ENCODE measurements at regions not wholly inside any gene's neighbourhood (a gene's known extent, or its start where the extent isn't known, plus 50 kb on each side); places are given as distances from the start of the nearest gene placed in this dataset.

DNA sequence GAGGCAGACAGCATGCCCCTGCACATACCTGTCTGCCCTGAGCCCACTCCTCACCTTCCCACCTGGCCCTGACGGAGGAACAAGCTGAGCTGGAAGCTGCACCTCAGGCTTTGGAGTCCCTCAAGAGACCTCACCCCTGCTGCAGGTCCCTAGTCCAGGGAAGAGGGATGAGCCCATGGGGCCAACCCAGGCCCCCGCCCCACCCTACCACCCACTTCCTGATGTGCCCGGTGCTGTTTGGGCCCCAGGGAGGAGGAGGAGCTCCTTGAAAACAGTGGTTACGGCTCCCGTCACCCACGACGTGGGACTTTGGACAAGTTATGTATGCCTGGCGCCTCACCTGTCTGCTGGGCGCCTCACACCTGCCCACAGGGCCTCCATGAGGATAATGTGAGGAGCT, 250.2 kb downstream of the NPHP4 start (continued):
- TF ChIP-seq, protein P1, sequence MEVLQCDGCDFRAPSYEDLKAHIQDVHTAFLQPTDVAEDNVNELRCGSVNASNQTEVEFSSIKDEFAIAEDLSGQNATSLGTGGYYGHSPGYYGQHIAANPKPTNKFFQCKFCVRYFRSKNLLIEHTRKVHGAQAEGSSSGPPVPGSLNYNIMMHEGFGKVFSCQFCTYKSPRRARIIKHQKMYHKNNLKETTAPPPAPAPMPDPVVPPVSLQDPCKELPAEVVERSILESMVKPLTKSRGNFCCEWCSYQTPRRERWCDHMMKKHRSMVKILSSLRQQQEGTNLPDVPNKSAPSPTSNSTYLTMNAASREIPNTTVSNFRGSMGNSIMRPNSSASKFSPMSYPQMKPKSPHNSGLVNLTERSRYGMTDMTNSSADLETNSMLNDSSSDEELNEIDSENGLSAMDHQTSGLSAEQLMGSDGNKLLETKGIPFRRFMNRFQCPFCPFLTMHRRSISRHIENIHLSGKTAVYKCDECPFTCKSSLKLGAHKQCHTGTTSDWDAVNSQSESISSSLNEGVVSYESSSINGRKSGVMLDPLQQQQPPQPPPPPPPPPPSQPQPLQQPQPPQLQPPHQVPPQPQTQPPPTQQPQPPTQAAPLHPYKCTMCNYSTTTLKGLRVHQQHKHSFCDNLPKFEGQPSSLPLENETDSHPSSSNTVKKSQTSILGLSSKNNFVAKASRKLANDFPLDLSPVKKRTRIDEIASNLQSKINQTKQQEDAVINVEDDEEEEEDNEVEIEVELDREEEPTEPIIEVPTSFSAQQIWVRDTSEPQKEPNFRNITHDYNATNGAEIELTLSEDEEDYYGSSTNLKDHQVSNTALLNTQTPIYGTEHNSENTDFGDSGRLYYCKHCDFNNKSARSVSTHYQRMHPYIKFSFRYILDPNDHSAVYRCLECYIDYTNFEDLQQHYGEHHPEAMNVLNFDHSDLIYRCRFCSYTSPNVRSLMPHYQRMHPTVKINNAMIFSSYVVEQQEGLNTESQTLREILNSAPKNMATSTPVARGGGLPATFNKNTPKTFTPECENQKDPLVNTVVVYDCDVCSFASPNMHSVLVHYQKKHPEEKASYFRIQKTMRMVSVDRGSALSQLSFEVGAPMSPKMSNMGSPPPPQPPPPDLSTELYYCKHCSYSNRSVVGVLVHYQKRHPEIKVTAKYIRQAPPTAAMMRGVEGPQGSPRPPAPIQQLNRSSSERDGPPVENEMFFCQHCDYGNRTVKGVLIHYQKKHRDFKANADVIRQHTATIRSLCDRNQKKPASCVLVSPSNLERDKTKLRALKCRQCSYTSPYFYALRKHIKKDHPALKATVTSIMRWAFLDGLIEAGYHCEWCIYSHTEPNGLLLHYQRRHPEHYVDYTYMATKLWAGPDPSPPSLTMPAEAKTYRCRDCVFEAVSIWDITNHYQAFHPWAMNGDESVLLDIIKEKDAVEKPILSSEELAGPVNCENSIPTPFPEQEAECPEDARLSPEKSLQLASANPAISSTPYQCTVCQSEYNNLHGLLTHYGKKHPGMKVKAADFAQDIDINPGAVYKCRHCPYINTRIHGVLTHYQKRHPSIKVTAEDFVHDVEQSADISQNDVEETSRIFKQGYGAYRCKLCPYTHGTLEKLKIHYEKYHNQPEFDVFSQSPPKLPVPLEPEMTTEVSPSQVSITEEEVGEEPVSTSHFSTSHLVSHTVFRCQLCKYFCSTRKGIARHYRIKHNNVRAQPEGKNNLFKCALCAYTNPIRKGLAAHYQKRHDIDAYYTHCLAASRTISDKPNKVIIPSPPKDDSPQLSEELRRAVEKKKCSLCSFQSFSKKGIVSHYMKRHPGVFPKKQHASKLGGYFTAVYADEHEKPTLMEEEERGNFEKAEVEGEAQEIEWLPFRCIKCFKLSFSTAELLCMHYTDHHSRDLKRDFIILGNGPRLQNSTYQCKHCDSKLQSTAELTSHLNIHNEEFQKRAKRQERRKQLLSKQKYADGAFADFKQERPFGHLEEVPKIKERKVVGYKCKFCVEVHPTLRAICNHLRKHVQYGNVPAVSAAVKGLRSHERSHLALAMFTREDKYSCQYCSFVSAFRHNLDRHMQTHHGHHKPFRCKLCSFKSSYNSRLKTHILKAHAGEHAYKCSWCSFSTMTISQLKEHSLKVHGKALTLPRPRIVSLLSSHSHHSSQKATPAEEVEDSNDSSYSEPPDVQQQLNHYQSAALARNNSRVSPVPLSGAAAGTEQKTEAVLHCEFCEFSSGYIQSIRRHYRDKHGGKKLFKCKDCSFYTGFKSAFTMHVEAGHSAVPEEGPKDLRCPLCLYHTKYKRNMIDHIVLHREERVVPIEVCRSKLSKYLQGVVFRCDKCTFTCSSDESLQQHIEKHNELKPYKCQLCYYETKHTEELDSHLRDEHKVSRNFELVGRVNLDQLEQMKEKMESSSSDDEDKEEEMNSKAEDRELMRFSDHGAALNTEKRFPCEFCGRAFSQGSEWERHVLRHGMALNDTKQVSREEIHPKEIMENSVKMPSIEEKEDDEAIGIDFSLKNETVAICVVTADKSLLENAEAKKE (CRISPR knock-in tag; IDR thresholded peaks at IDR 0.05), result no peak
- TF ChIP-seq EZH2 (IDR thresholded peaks at IDR 0.05; ENCODE audit: low read depth, unreplicated experiment), result no peak
- no peak for TF ChIP-seq CREB1 (CRISPR knock-in tag; IDR thresholded peaks at IDR 0.05; ENCODE audit: low read depth)
- no peak for TF ChIP-seq NANOG (IDR thresholded peaks at IDR 0.05; ENCODE audit: borderline replicate concordance)
- TF ChIP-seq ZNF331 (CRISPR knock-in tag; IDR thresholded peaks at IDR 0.05; ENCODE audit: low read depth), result no peak
- no peak for TF ChIP-seq POLR2AphosphoS5 (IDR thresholded peaks at IDR 0.05; ENCODE audit: low read depth)
- TF ChIP-seq, protein P2, sequence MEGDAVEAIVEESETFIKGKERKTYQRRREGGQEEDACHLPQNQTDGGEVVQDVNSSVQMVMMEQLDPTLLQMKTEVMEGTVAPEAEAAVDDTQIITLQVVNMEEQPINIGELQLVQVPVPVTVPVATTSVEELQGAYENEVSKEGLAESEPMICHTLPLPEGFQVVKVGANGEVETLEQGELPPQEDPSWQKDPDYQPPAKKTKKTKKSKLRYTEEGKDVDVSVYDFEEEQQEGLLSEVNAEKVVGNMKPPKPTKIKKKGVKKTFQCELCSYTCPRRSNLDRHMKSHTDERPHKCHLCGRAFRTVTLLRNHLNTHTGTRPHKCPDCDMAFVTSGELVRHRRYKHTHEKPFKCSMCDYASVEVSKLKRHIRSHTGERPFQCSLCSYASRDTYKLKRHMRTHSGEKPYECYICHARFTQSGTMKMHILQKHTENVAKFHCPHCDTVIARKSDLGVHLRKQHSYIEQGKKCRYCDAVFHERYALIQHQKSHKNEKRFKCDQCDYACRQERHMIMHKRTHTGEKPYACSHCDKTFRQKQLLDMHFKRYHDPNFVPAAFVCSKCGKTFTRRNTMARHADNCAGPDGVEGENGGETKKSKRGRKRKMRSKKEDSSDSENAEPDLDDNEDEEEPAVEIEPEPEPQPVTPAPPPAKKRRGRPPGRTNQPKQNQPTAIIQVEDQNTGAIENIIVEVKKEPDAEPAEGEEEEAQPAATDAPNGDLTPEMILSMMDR (conservative IDR thresholded peaks at IDR 0.05; ENCODE audit: low read depth in 2 of 2), result no peak
- no peak for TF ChIP-seq STAT1 (IDR thresholded peaks at IDR 0.05; ENCODE audit: unreplicated experiment)
- TF ChIP-seq JUNB (IDR thresholded peaks at IDR 0.05; ENCODE audit: unreplicated experiment), result no peak
- TF ChIP-seq EZH2phosphoT487 (IDR thresholded peaks at IDR 0.05; ENCODE audit: unreplicated experiment), result no peak
